WTC11 (cell line): ENCODE measurements at regions not wholly inside any gene's neighbourhood (a gene's known extent, or its start where the extent isn't known, plus 50 kb on each side); places are given as distances from the start of the nearest gene placed in this dataset.

Source experiments
- ATAC-seq: fragments of 200-7000 bp; cut with Tn5 transposase; 2 replicates; pipeline ENCODE4 v1.10.0; 2021; ENCODE audit warnings: mild to moderate bottlenecking, moderate library complexity
- CTCF ChIA-PET: fragments of 300-600 bp; sonication (Branson Sonifier 250); formaldehyde crosslinking; loops from one replicate; lab custom pipeline; 2021; ENCODE audit warnings: antibody characterized with exemption; lab: Charles Lee
- POLR2A ChIA-PET: fragments of 350-600 bp; sonication (Branson Sonifier 250); formaldehyde crosslinking; loops from one replicate; lab custom pipeline; 2021; ENCODE audit warnings: antibody characterized with exemption; lab: Charles Lee
- DNase-seq: peaks from one replicate; pipeline ENCODE4 v3.0.0; 2021; ENCODE audit warnings: low spot score
- H3K27ac Mint-ChIP-seq: 2 replicates; pipeline ENCODE4 v1.8.0; 2021; ENCODE audit warnings: mixed read lengths
- H3K27me3 Mint-ChIP-seq: 2 replicates; pipeline ENCODE4 v1.8.0; 2021; ENCODE audit warnings: low read depth, mild to moderate bottlenecking, moderate library complexity, mixed read lengths
- H3K36me3 Mint-ChIP-seq: 2 replicates; pipeline ENCODE4 v1.8.0; 2021; ENCODE audit warnings: mixed read lengths
- H3K4me1 Mint-ChIP-seq: 2 replicates; pipeline ENCODE4 v1.8.0; 2022; ENCODE audit warnings: mixed read lengths
- H3K4me3 Mint-ChIP-seq: 2 replicates; pipeline ENCODE4 v1.8.0; 2021; ENCODE audit warnings: mild to moderate bottlenecking, moderate library complexity, mixed read lengths
- H3K9me3 Mint-ChIP-seq: 2 replicates; pipeline ENCODE4 v1.8.0; 2021; ENCODE audit warnings: mixed read lengths
- AR ChIP-seq: fragments of 250-450 bp; sonication (Bioruptor Pico); IDR thresholded peaks from 2 replicates; pipeline ENCODE4 v1.9.0; 2021; ENCODE audit warnings: mild to moderate bottlenecking
- ATF6 ChIP-seq: sonication (generic); formaldehyde crosslinking; IDR thresholded peaks from 2 replicates; pipeline ENCODE4 v1.8.1; 2023; ENCODE audit warnings: mild to moderate bottlenecking, missing genetic modification reagents
- CREB1 ChIP-seq: sonication (generic); formaldehyde crosslinking; IDR thresholded peaks from 2 replicates; pipeline ENCODE4 v1.8.0; 2023; ENCODE audit warnings: mild to moderate bottlenecking, missing genetic modification reagents
- CTCF ChIP-seq: fragments of 200-600 bp; IDR thresholded peaks from 2 replicates; pipeline ENCODE4 v1.8.0; 2022; ENCODE audit warnings: antibody characterized with exemption
- EMX1 ChIP-seq: fragments of 250-450 bp; sonication (Bioruptor Pico); IDR thresholded peaks from 2 replicates; pipeline ENCODE4 v1.8.0; 2021; ENCODE audit warnings: mild to moderate bottlenecking
- ETV6 ChIP-seq: sonication (generic); formaldehyde crosslinking; IDR thresholded peaks from 2 replicates; pipeline ENCODE4 v1.8.1; 2022; ENCODE audit warnings: mild to moderate bottlenecking, missing genetic modification reagents
- GRHL2 ChIP-seq: fragments of 250-450 bp; sonication (Bioruptor Pico); IDR thresholded peaks from 2 replicates; pipeline ENCODE4 v1.8.0; 2022; ENCODE audit warnings: mild to moderate bottlenecking, moderate library complexity; ENCODE audit not compliant: insufficient replicate concordance, severe bottlenecking
- MXD4 ChIP-seq: fragments of 250-450 bp; sonication (Bioruptor Pico); IDR thresholded peaks from 2 replicates; pipeline ENCODE4 v1.8.0; 2021; ENCODE audit warnings: mild to moderate bottlenecking, moderate library complexity, borderline replicate concordance
- NFYB ChIP-seq: sonication (generic); formaldehyde crosslinking; conservative IDR thresholded peaks from 2 replicates; pipeline ENCODE4 v1.8.0; 2022; ENCODE audit warnings: low read depth, missing genetic modification reagents
- NR2C2 ChIP-seq: sonication (generic); formaldehyde crosslinking; IDR thresholded peaks from 2 replicates; pipeline ENCODE4 v1.8.0; 2022; ENCODE audit warnings: mild to moderate bottlenecking, missing genetic modification reagents
- PRDM15 ChIP-seq: sonication (generic); formaldehyde crosslinking; IDR thresholded peaks from 2 replicates; pipeline ENCODE4 v1.8.0; 2022; ENCODE audit warnings: missing genetic modification reagents
- SOX15 ChIP-seq: fragments of 250-450 bp; sonication (Bioruptor Pico); IDR thresholded peaks from 2 replicates; pipeline ENCODE4 v1.9.0; 2021; ENCODE audit warnings: mild to moderate bottlenecking
- TEAD1 ChIP-seq: sonication (generic); formaldehyde crosslinking; IDR thresholded peaks from 2 replicates; pipeline ENCODE4 v1.8.0; 2022; ENCODE audit warnings: mild to moderate bottlenecking, missing genetic modification reagents
- ZNF121 ChIP-seq: sonication (generic); formaldehyde crosslinking; IDR thresholded peaks from 2 replicates; pipeline ENCODE4 v1.8.0; 2023; ENCODE audit warnings: missing genetic modification reagents
- TF ChIP-seq, protein P1 (sequence below): sonication (generic); formaldehyde crosslinking; conservative IDR thresholded peaks from 2 replicates; pipeline ENCODE4 v1.8.1; 2022; ENCODE audit warnings: mild to moderate bottlenecking, missing genetic modification reagents
- TF ChIP-seq, protein P2 (sequence below): sonication (generic); formaldehyde crosslinking; IDR thresholded peaks from 2 replicates; pipeline ENCODE4 v1.8.0; 2022; ENCODE audit warnings: mild to moderate bottlenecking, missing genetic modification reagents
- TF ChIP-seq, protein P3 (sequence below): sonication (generic); formaldehyde crosslinking; IDR thresholded peaks from 2 replicates; pipeline ENCODE4 v1.8.1; 2023; ENCODE audit warnings: mild to moderate bottlenecking, missing genetic modification reagents, borderline replicate concordance
- TF ChIP-seq, protein P4 (sequence below): sonication (generic); formaldehyde crosslinking; IDR thresholded peaks from 2 replicates; pipeline ENCODE4 v1.8.1; 2022; ENCODE audit warnings: mild to moderate bottlenecking, missing genetic modification reagents, moderate library complexity, borderline replicate concordance

- TF ChIP-seq PRDM15, result no peak
- TF ChIP-seq, protein P1, sequence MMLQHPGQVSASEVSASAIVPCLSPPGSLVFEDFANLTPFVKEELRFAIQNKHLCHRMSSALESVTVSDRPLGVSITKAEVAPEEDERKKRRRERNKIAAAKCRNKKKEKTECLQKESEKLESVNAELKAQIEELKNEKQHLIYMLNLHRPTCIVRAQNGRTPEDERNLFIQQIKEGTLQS, result no peak
- TF ChIP-seq ZNF121 (CRISPR knock-in tag), result no peak
- TF ChIP-seq AR (CRISPR knock-in tag), result no peak
- TF ChIP-seq NR2C2 (CRISPR knock-in tag), result no peak
- TF ChIP-seq SOX15 (CRISPR knock-in tag), result no peak
Observed at GRCh38 chr14:105952222-105952621, 425.8 kb downstream of the TMEM121 start (continued).

DNA sequence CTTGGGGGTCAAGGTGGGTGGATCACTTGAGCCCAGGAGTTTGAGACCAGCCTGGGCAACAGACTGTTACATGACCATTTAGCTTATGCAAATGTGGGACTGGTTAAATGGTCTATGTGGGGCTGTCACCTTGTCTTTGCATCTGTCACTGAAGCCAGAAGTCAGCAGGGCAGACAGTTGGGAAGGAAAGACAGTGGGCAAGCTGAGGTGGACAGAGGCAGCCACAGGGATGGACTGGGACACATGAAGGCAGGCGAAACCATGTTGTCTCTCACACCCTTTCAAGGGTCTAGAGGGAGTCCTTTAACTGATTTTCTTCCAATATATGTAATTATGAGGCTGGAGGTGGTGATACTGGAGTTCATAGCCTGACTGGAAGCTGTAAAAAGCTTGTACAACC, 426.4 kb downstream of the TMEM121 start:
- ATAC-seq (no peak), DNase-seq (no peak)
- peaks cover 11% of the 10 kb centered on the region for H3K27me3 Mint-ChIP-seq
- POLR2A ChIA-PET, result interaction anchor here (0.7 kb wide), 1 partner anchor 875 kb away, joined by 6 read pairs; no protein-coding TSS in a partner anchor
- no peak overlapping the region for H3K4me3 Mint-ChIP-seq
- H3K9me3 Mint-ChIP-seq, result peaks cover 72% of the 10 kb centered on the region
- CTCF ChIA-PET, result interaction anchor here (0.7 kb wide), 1 partner anchor 879 kb away, joined by 3 read pairs; no protein-coding TSS in a partner anchor
- peaks cover 64% of the 10 kb centered on the region for H3K36me3 Mint-ChIP-seq
- no peak overlapping the region for H3K27ac Mint-ChIP-seq
- H3K4me1 Mint-ChIP-seq, result no peaks in the 10 kb centered on the region
- TF ChIP-seq MXD4 (no peak), CREB1 (CRISPR knock-in tag) (no peak), ATF6 (CRISPR knock-in tag) (no peak), ETV6 (no peak), EMX1 (CRISPR knock-in tag) (no peak), CTCF (no peak), NFYB (no peak), ZNF121 (CRISPR knock-in tag) (no peak), TEAD1 (no peak), GRHL2 (no peak)
- TF ChIP-seq, protein P2, sequence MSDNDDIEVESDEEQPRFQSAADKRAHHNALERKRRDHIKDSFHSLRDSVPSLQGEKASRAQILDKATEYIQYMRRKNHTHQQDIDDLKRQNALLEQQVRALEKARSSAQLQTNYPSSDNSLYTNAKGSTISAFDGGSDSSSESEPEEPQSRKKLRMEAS (CRISPR knock-in tag), result no peak
- TF ChIP-seq, protein P3, sequence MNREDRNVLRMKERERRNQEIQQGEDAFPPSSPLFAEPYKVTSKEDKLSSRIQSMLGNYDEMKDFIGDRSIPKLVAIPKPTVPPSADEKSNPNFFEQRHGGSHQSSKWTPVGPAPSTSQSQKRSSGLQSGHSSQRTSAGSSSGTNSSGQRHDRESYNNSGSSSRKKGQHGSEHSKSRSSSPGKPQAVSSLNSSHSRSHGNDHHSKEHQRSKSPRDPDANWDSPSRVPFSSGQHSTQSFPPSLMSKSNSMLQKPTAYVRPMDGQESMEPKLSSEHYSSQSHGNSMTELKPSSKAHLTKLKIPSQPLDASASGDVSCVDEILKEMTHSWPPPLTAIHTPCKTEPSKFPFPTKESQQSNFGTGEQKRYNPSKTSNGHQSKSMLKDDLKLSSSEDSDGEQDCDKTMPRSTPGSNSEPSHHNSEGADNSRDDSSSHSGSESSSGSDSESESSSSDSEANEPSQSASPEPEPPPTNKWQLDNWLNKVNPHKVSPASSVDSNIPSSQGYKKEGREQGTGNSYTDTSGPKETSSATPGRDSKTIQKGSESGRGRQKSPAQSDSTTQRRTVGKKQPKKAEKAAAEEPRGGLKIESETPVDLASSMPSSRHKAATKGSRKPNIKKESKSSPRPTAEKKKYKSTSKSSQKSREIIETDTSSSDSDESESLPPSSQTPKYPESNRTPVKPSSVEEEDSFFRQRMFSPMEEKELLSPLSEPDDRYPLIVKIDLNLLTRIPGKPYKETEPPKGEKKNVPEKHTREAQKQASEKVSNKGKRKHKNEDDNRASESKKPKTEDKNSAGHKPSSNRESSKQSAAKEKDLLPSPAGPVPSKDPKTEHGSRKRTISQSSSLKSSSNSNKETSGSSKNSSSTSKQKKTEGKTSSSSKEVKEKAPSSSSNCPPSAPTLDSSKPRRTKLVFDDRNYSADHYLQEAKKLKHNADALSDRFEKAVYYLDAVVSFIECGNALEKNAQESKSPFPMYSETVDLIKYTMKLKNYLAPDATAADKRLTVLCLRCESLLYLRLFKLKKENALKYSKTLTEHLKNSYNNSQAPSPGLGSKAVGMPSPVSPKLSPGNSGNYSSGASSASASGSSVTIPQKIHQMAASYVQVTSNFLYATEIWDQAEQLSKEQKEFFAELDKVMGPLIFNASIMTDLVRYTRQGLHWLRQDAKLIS, result no peak
- TF ChIP-seq, protein P4, sequence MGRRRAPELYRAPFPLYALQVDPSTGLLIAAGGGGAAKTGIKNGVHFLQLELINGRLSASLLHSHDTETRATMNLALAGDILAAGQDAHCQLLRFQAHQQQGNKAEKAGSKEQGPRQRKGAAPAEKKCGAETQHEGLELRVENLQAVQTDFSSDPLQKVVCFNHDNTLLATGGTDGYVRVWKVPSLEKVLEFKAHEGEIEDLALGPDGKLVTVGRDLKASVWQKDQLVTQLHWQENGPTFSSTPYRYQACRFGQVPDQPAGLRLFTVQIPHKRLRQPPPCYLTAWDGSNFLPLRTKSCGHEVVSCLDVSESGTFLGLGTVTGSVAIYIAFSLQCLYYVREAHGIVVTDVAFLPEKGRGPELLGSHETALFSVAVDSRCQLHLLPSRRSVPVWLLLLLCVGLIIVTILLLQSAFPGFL (CRISPR knock-in tag), result no peak
